ENCODE measurements at regions not wholly inside any gene's neighbourhood (a gene's known extent, or its start where the extent isn't known, plus 50 kb on each side); places are given as distances from the start of the nearest gene placed in this dataset.

DNA sequence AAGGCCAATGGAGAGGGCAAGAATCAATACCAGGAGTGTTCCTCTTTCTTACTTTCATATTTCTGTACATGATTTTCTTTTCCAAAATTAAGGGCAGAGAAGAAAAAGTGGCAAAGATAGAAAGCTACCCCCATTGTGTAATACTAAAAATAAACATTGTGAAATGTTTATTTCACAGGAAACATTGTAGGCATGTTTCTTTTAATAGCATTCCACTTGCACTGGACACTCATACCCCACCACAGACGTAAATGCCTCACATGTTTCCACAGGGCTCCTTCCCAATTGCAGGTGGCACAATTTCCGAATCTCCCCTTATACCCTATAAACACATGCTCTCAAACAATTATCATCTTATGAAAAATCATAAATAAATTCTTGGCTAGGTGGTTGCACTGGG lies 645.1 kb upstream of the SETBP1 start:
- Mint-ChIP-seq H3K27ac (no peak overlapping the region), H3K4me3 (no peak overlapping the region), H3K36me3 (no peaks in the 10 kb centered on the region), H3K4me1 (no peaks in the 10 kb centered on the region), H3K9me3 (peaks cover 0 to 2% (median 0%) of the 10 kb centered on the region in 3 donors), H3K27me3 (no peaks in the 10 kb centered on the region)

DNA sequence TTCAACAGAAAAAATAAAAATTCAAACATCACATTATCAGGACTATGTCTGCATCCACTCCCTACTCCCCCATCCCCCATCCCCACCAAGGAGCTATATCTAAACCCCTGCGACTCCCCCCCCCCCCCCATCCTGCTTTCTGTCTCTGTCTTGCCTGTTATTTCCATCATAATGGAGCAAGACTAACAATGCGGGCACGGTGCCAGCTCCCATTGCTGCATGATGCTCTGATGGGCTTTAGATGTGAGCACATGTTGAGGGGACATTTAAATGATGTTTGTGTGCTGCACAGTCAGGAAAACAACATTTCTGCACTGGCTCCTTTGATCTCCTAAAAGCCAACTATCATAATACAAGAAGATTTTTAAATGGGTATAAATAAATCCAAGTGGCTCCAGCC lies 644.2 kb upstream of the SETBP1 start:
- H3K27me3 Mint-ChIP-seq, result peaks cover 2% of the 10 kb centered on the region
- H3K4me1 Mint-ChIP-seq, result no peaks in the 10 kb centered on the region
- H3K27ac Mint-ChIP-seq, result no peak overlapping the region
- peaks cover 0 to under 1% (median 0%) of the 10 kb centered on the region in 3 donors for H3K9me3 Mint-ChIP-seq
- H3K4me3 Mint-ChIP-seq, result no peak overlapping the region
- H3K36me3 Mint-ChIP-seq, result no peaks in the 10 kb centered on the region

DNA sequence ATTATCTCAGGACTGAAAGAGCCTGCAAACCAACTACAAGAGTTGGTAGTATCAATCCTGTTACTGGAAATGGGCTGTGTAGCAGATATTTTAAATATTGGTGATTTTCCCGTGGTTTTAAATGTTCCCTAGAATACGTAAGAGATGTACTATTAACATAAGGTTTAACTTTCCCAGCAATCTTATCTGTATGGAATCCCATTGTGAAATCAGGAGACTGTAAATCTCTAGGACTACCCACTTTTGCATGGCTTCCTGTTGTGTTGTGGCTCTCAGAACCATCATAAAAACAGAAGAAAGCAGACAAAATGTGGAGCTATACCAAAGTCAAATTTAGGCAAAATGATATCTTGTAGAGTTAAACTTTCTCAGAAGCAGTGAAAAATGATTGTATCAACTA lies 641.5 kb upstream of the SETBP1 start:
- Mint-ChIP-seq H3K9me3 (peaks cover 0 to 2% (median 0%) of the 10 kb centered on the region in 3 donors), H3K27ac (no peak overlapping the region), H3K4me3 (no peak overlapping the region), H3K36me3 (no peaks in the 10 kb centered on the region), H3K27me3 (peaks cover 4% of the 10 kb centered on the region), H3K4me1 (no peaks in the 10 kb centered on the region)

DNA sequence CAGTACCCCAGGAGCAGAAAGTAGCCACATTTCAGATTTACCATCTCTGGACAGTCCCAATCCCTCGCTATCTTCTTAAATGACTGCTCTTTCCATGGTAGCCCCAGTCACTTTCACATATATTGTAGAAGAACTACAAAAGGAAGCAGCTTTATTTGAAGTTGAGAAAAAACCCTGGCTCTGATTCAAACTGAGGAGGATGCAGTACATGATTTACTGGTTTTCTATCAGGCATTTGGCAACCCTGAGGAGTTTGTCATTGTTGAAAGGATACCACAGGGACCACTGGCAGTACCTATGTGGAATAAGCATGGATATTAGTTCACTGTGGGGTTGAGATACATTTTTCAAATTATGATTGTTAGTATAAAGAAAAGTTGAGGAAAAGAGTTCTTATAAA lies 640.9 kb upstream of the SETBP1 start:
- Mint-ChIP-seq H3K27me3 (peaks cover 4% of the 10 kb centered on the region), H3K9me3 (peaks cover 0 to 2% (median 0%) of the 10 kb centered on the region in 3 donors), H3K4me3 (no peak overlapping the region), H3K27ac (peak overlapping the region in 1 of 3 donors; percentile 2), H3K4me1 (no peaks in the 10 kb centered on the region), H3K36me3 (no peaks in the 10 kb centered on the region)

DNA sequence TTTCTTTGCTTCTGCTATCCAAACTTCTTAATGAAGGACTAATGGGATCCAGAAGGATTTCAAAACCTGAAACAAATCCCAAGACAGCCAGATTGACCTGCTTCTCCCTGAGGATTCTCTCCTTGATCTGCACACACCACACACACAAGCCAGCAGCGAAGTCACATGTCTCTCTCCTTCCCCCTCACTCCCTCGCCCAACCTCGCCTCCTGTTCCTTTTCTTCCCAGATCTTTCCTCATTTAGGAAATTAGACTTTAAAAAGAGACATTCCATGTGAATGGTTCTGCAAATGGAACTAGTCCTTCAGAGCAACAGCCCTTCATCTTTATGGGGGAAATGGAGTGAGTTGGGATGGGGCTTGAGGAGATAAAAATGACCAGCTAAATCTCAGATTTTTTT lies 639.1 kb upstream of the SETBP1 start:
- no peaks in the 10 kb centered on the region for H3K36me3 Mint-ChIP-seq
- no peaks in the 10 kb centered on the region for H3K4me1 Mint-ChIP-seq
- no peak overlapping the region for H3K4me3 Mint-ChIP-seq
- peaks cover 0 to 2% (median 0%) of the 10 kb centered on the region in 3 donors for H3K9me3 Mint-ChIP-seq
- H3K27me3 Mint-ChIP-seq, result peaks cover 4% of the 10 kb centered on the region
- H3K27ac Mint-ChIP-seq, result no peak overlapping the region

DNA sequence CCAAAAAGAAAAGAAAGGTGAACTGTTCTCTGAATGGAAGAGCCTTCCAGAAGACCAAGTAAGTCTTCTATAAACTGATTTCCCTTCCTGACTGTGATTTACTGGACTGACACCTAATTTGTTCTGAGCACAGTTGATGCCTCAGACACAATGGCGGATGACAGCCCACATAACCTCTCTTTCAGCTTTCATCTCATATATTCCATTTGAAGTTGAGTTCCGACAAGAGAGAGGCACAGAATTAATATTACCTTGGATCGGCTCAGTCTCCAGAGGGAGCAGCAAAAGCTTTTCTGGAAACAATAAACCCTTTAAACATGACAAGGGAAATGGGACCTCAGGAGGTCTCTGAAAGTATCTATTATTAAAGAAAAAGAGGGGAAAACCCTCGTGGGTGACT lies 638.7 kb upstream of the SETBP1 start:
- Mint-ChIP-seq H3K36me3 (no peaks in the 10 kb centered on the region), H3K4me1 (no peaks in the 10 kb centered on the region), H3K9me3 (peaks cover 0 to 2% (median 0%) of the 10 kb centered on the region in 3 donors), H3K4me3 (no peak overlapping the region), H3K27ac (no peak overlapping the region), H3K27me3 (peaks cover 4% of the 10 kb centered on the region)

DNA sequence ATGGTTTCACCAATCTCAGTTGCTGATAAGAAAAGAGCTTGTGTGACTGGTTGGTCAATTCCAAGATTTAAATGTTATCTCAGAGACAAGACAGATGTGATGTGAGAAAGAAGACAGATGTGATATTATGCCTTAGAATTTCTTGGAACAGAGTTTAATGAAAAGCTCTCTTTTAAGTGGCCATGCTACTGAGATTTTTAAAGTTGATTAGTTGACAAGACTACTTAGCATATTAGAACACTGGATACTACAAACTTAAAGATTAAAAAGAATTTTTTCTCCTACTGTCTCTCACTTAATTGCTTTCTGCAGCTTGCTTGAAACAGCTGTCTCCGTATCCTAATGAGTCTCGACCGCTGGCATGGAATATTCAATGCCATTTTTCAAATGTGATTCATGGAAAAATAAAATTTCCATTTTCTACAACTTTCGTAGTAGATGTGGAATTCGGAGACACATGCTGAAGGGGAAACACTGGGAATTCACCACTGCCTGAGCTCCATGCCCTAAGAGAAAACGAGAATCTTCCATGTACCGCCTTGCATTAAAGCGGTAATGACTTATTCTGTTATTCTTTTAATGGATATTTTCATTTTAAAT lies 634.2 kb upstream of the SETBP1 start:
- Mint-ChIP-seq H3K9me3 (peaks cover 0 to 4% (median 0%) of the 10 kb centered on the region in 3 donors), H3K4me1 (peaks cover 0 to 1% (median 0%) of the 10 kb centered on the region in 3 donors), H3K36me3 (no peaks in the 10 kb centered on the region), H3K27ac (no peak overlapping the region), H3K4me3 (no peak overlapping the region), H3K27me3 (peaks cover 6% of the 10 kb centered on the region)

DNA sequence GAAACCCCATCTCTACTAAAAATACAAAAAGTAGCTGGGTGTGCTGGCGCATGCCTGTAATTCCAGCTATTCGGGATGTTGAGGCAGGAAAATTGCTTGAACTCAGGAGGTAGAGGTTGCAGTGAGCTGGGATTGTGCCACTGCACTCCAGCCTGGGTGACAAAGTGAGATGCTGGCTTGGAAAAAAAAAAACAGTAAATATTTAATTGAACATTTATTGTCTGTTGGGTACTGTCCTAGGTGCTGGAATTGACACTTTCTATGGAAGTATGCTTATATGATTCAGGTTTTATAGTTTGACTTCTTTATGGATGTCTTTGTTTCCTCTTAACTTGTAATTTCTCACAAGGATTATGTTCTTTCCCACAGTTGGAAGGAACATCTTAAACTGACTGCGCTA lies 633.1 kb upstream of the SETBP1 start:
- Mint-ChIP-seq H3K27ac (no peak overlapping the region), H3K27me3 (peaks cover 3% of the 10 kb centered on the region), H3K9me3 (peaks cover 0 to 2% (median 0%) of the 10 kb centered on the region in 3 donors), H3K4me3 (no peak overlapping the region), H3K36me3 (no peaks in the 10 kb centered on the region), H3K4me1 (peaks cover 0 to 1% (median 0%) of the 10 kb centered on the region in 3 donors)

DNA sequence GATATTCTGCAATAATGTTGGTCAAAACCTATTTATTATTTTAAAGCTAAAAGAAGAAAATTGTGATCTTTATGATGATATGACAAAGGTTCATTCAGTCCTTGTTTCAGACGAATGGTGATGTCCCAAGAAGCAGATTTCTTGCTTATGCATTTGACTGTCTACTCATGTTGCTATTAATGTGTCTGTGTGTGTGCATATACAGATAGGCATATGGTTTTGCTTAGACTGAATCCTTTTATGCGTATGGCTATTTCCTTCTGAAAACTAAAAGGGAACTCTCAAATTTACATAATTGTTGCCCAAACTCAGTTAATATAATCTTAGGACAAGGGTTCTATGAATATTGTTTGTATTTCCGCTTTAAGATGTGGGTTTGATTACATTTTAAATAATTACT lies 632.3 kb upstream of the SETBP1 start:
- H3K27me3 Mint-ChIP-seq, result peaks cover 3% of the 10 kb centered on the region
- no peak overlapping the region for H3K4me3 Mint-ChIP-seq
- H3K27ac Mint-ChIP-seq, result no peak overlapping the region
- H3K4me1 Mint-ChIP-seq, result peaks cover 0 to 1% (median 0%) of the 10 kb centered on the region in 3 donors
- peaks cover 0 to 2% (median 0%) of the 10 kb centered on the region in 3 donors for H3K9me3 Mint-ChIP-seq
- no peaks in the 10 kb centered on the region for H3K36me3 Mint-ChIP-seq

DNA sequence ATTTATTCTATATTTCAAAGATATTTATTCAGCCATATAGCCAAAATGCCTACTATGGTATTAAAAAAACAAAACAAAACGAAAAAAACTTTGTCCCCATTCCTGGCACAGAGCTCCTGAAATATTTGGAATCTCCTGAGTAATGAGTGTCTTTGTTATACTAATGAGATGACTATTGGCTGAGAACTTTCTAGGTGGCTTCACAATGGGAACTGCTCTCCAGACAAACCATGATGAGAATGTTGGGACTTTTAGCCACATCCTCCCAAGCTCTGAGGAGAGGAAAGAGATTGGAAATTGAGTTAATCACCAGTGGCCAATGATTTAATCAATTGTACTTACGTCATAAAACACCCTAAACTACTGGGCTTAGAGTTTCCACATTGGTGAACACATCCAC lies 631.8 kb upstream of the SETBP1 start:
- peaks cover 3% of the 10 kb centered on the region for H3K27me3 Mint-ChIP-seq
- peaks cover 0 to 2% (median 0%) of the 10 kb centered on the region in 3 donors for H3K9me3 Mint-ChIP-seq
- H3K4me3 Mint-ChIP-seq, result no peak overlapping the region
- H3K4me1 Mint-ChIP-seq, result peaks cover 0 to 1% (median 0%) of the 10 kb centered on the region in 3 donors
- no peaks in the 10 kb centered on the region for H3K36me3 Mint-ChIP-seq
- no peak overlapping the region for H3K27ac Mint-ChIP-seq

DNA sequence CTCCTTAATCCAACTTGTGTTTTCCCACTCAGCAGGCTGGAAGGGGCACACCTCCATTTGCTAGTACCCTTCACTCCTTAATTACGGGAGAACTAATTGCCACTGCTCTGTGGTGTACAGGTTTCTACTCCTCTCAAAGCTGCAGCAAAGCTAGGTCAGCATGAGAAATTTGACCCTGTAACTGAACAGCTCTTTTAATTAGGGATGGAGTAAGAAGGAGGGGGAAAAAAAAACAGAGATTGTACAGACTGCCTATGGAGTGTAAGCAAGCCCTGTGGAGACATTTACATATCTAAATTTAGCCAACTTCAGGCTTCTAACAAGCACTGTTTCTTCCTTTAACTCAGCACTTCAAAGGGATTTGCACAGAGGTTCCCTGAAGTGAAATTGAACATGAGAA lies 629.7 kb upstream of the SETBP1 start:
- Mint-ChIP-seq H3K27ac (no peak overlapping the region), H3K27me3 (peaks cover 3% of the 10 kb centered on the region), H3K36me3 (no peaks in the 10 kb centered on the region), H3K4me1 (peaks cover 0 to 1% (median 0%) of the 10 kb centered on the region in 3 donors), H3K4me3 (no peak overlapping the region), H3K9me3 (peaks cover 0 to 2% (median 0%) of the 10 kb centered on the region in 3 donors)

DNA sequence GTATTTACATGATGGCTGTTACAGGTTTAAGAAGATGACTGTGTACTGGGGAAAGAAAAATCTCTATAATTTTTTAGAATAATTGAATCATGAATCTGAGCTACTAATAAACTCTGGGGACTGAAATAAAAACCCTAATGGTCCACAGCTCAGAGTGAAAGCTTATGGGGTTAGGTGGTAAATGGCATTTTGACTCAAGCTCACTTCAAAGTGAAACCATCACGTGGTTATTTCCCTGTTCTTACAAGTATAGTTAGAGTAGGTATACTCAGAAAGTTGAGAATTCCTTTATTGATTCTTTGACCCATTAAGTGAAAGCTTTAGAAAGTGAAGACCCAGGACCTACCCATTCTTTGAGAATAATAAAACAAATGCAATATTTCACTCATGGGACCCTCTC lies 626.2 kb upstream of the SETBP1 start:
- no peaks in the 10 kb centered on the region for H3K9me3 Mint-ChIP-seq
- no peaks in the 10 kb centered on the region for H3K4me1 Mint-ChIP-seq
- H3K4me3 Mint-ChIP-seq, result no peak overlapping the region
- no peak overlapping the region for H3K27ac Mint-ChIP-seq
- no peaks in the 10 kb centered on the region for H3K36me3 Mint-ChIP-seq
- H3K27me3 Mint-ChIP-seq, result no peaks in the 10 kb centered on the region

DNA sequence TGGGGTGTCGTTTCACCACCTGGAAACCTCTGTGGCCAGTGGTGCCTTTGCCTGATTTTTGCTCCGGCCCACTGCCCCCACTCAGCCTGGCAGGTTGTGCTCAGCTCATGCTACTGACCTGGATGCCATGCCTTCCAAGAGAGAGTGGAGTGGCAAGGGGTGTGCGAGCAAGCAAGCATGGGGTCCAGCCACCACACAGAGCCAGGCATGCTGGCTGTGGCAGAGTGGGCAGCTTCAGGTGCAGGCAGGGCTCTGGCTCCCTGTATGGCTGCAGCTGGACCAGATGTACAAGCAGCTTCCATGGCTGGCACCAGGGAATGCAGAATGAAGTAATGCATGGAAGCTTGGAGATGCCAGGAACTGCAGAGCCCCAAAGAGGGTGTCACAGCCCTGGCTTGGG lies 620.5 kb upstream of the SETBP1 start:
- no peaks in the 10 kb centered on the region for H3K36me3 Mint-ChIP-seq
- H3K4me1 Mint-ChIP-seq, result peaks cover 0 to 2% (median 0%) of the 10 kb centered on the region in 3 donors
- no peak overlapping the region for H3K4me3 Mint-ChIP-seq
- no peaks in the 10 kb centered on the region for H3K27me3 Mint-ChIP-seq
- H3K27ac Mint-ChIP-seq, result no peak overlapping the region
- no peaks in the 10 kb centered on the region for H3K9me3 Mint-ChIP-seq

DNA sequence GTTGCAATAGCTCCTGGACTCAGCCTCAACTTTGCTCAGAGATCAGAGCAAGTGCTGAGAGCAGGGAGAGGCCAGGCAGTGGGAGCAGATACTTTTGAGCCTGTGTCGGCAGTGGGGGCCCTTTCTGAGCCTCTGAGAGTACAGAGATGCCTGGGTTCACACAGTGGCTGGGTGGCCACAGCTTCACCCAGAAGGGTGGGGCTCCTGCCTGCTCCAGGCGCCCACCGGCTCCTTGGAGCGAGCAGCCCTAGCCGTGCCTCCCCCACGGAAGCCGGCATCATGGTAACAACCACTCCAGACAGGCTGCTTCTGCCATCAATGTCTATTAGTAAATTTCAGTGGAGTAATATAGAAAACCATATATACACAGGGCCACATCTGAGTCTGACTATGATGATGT lies 619.2 kb upstream of the SETBP1 start:
- no peak overlapping the region for H3K4me3 Mint-ChIP-seq
- no peaks in the 10 kb centered on the region for H3K36me3 Mint-ChIP-seq
- H3K27ac Mint-ChIP-seq, result no peak overlapping the region
- peaks cover 0 to 2% (median 0%) of the 10 kb centered on the region in 3 donors for H3K4me1 Mint-ChIP-seq
- H3K27me3 Mint-ChIP-seq, result no peaks in the 10 kb centered on the region
- no peaks in the 10 kb centered on the region for H3K9me3 Mint-ChIP-seq

DNA sequence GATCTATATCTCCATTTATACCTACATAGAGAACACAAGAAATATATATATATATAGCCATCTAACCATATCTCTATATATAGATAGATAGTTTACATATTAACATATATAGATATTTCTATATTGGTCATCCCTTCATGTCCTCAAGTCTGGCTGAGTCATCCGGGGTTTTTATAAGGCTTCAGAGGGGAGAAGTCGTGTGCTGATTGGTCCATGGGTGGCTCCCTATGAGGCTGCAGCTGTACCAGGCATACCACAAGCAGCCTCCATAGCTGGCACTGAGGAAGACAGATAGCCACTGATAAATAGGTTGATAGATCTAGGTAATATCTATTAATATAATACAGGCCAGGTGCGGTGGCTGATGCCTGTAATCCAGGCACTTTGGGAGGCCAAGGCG lies 618.3 kb upstream of the SETBP1 start:
- no peak overlapping the region for H3K27ac Mint-ChIP-seq
- H3K9me3 Mint-ChIP-seq, result no peaks in the 10 kb centered on the region
- peaks cover 0 to 2% (median 0%) of the 10 kb centered on the region in 3 donors for H3K4me1 Mint-ChIP-seq
- no peaks in the 10 kb centered on the region for H3K36me3 Mint-ChIP-seq
- no peaks in the 10 kb centered on the region for H3K27me3 Mint-ChIP-seq
- H3K4me3 Mint-ChIP-seq, result no peak overlapping the region

DNA sequence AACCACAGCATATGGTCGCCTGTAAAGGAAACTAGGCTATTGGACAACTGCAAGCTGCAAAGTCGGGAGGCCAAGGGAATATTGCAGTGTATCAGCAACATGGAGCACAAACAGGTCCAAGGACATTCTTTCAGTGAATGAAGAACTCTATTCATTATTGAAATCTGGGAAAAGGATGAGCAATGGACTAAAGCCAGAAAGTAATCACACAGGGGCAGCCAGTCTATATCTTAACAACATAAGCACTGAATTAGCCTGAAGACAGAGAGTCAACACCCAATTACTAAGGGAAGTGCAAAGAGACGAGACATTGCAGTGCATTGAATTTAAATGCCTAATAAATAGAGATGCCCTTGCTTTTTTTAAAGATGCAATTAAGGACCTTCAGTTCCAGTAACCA lies 615.5 kb upstream of the SETBP1 start:
- Mint-ChIP-seq H3K27ac (no peak overlapping the region), H3K27me3 (no peaks in the 10 kb centered on the region), H3K4me3 (no peak overlapping the region), H3K36me3 (no peaks in the 10 kb centered on the region), H3K9me3 (no peaks in the 10 kb centered on the region), H3K4me1 (peaks cover 0 to 2% (median 0%) of the 10 kb centered on the region in 3 donors)
